HEK293T (cell line): ENCODE measurements at regions not wholly inside any gene's neighbourhood (a gene's known extent, or its start where the extent isn't known, plus 50 kb on each side); places are given as distances from the start of the nearest gene placed in this dataset.

ENCODE experiments used
- ARNT ChIP-seq: fragments of 450-650 bp; IDR thresholded peaks from 2 replicates; pipeline ENCODE4 v1.6.1; 2017; ENCODE audit warnings: mild to moderate bottlenecking
- BHLHE40 ChIP-seq: fragments of 450-650 bp; IDR thresholded peaks from 2 replicates; pipeline ENCODE4 v1.6.1; 2016; ENCODE audit warnings: mild to moderate bottlenecking, moderate library complexity, borderline replicate concordance
- CTBP1 ChIP-seq: fragments of 450-650 bp; IDR thresholded peaks from 2 replicates; pipeline ENCODE4 v1.6.1; 2016; ENCODE audit warnings: borderline replicate concordance
- ELF4 ChIP-seq: fragments of 450-650 bp; IDR thresholded peaks from 2 replicates; pipeline ENCODE4 v1.6.1; 2017; ENCODE audit warnings: antibody characterized with exemption
- FOXA1 ChIP-seq: fragments of 450-650 bp; IDR thresholded peaks from 2 replicates; pipeline ENCODE4 v1.6.1; 2016; ENCODE audit warnings: mild to moderate bottlenecking
- FOXK2 ChIP-seq: fragments of 450-650 bp; IDR thresholded peaks from 2 replicates; pipeline ENCODE4 v1.6.1; 2016; ENCODE audit warnings: mild to moderate bottlenecking
- FOXM1 ChIP-seq: fragments of 450-650 bp; IDR thresholded peaks from 2 replicates; pipeline ENCODE4 v1.6.1; 2017; ENCODE audit warnings: mild to moderate bottlenecking, borderline replicate concordance
- HDGF ChIP-seq: fragments of 450-650 bp; IDR thresholded peaks from 2 replicates; pipeline ENCODE4 v1.6.1; 2017; ENCODE audit warnings: antibody characterized with exemption, borderline replicate concordance
- L3MBTL2 ChIP-seq: fragments of 450-650 bp; conservative IDR thresholded peaks from 2 replicates; pipeline ENCODE4 v1.6.1; 2016; ENCODE audit warnings: mild to moderate bottlenecking
- NFRKB ChIP-seq: fragments of 450-650 bp; IDR thresholded peaks from 2 replicates; pipeline ENCODE4 v1.6.1; 2016; ENCODE audit warnings: mild to moderate bottlenecking, moderate library complexity
- SP1 ChIP-seq: fragments of 450-650 bp; IDR thresholded peaks from 2 replicates; pipeline ENCODE4 v1.6.1; 2017
- SUZ12 ChIP-seq: fragments of 450-650 bp; IDR thresholded peaks from 2 replicates; pipeline ENCODE4 v1.6.1; 2016; ENCODE audit warnings: mild to moderate bottlenecking
- TARDBP ChIP-seq: fragments of 450-650 bp; IDR thresholded peaks from 2 replicates; pipeline ENCODE4 v1.6.1; 2016
- ZNF384 ChIP-seq: fragments of 450-650 bp; IDR thresholded peaks from 2 replicates; pipeline ENCODE4 v1.6.1; 2016

GRCh38 chr14:25381498-25381897 is 331.6 kb upstream of the STXBP6 start:
- TF ChIP-seq BHLHE40 (no peak), FOXM1 (no peak), ZNF384 (no peak), FOXA1 (no peak), SP1 (no peak), SUZ12 (no peak), FOXK2 (no peak), L3MBTL2 (no peak), CTBP1 (no peak), TARDBP (no peak), ARNT (no peak), HDGF (no peak), NFRKB (no peak), ELF4 (no peak)
